CD4-positive, alpha-beta T cell (primary cell): ENCODE measurements at regions not wholly inside any gene's neighbourhood (a gene's known extent, or its start where the extent isn't known, plus 50 kb on each side); places are given as distances from the start of the nearest gene placed in this dataset.

Experiments
- ATAC-seq: fragments of 200-7000 bp; cut with Tn5 transposase; one replicate; pipeline ENCODE4 v1.10.0; 2022; ENCODE audit warnings: mild to moderate bottlenecking; ENCODE audit not compliant: poor library complexity
- CTCF ChIA-PET: fragments of 350-600 bp; sonication (Branson Sonifier 250); formaldehyde crosslinking; loops from one replicate; lab custom pipeline; 2021; ENCODE audit warnings: antibody characterized with exemption, inconsistent platforms; lab: Charles Lee
- POLR2A ChIA-PET: fragments of 350-600 bp; sonication (Branson Sonifier 250); formaldehyde crosslinking; loops from one replicate; lab custom pipeline; 2021; ENCODE audit warnings: antibody characterized with exemption, inconsistent platforms; lab: Charles Lee
- DNase-seq, 14 experiments: peaks; one replicate each; pipeline ENCODE4 v3.0.0-alpha.2; 2013 to 2020; ENCODE audit warnings: mixed read lengths in 2 of 14
- H3K27ac ChIP-seq, 2 donors: one replicate each; pipeline versions ENCODE4 v1.5.1 to v1.7.0; 2013; ENCODE audit warnings: low read length in 2 of 2, low read depth in 1 of 2, mild to moderate bottlenecking in 1 of 2
- H3K27me3 ChIP-seq, 2 experiments: 1 replicate in 1 of 2; 2 replicates in 1 of 2; pipeline versions ENCODE4 v1.6.1 to v1.7.0; 2013; ENCODE audit warnings: low read length in 2 of 2, control low read depth in 1 of 2, mild to moderate bottlenecking in 1 of 2, moderate library complexity in 1 of 2; ENCODE audit not compliant: insufficient read depth in 2 of 2, control insufficient read depth in 1 of 2
- H3K36me3 ChIP-seq: one replicate; pipeline ENCODE4 v1.6.1; 2013; ENCODE audit warnings: low read length, control low read depth; ENCODE audit not compliant: insufficient read depth
- H3K4me1 ChIP-seq: one replicate; pipeline ENCODE4 v1.6.1; 2013; ENCODE audit warnings: low read length, control low read depth; ENCODE audit not compliant: insufficient read depth
- H3K4me3 ChIP-seq: one replicate; pipeline ENCODE4 v1.5.1; 2013; ENCODE audit warnings: mild to moderate bottlenecking, low read length, moderate library complexity
- H3K9me3 ChIP-seq, 2 experiments: 1 replicate in 1 of 2; 2 replicates in 1 of 2; pipeline versions ENCODE4 v1.6.1 to v1.7.0; 2013; ENCODE audit warnings: low read length in 2 of 2, mild to moderate bottlenecking in 2 of 2, control low read depth in 1 of 2, moderate library complexity in 1 of 2; ENCODE audit not compliant: control insufficient read depth in 1 of 2, insufficient read depth in 1 of 2
- H3K27ac Mint-ChIP-seq: one replicate; pipeline ENCODE4 v1.8.0; 2020; ENCODE audit warnings: mixed read lengths
- H3K27me3 Mint-ChIP-seq: one replicate; pipeline ENCODE4 v1.8.0; 2021; ENCODE audit warnings: mixed read lengths
- H3K36me3 Mint-ChIP-seq: one replicate; pipeline ENCODE4 v1.8.0; 2021; ENCODE audit warnings: low read depth, mixed read lengths
- H3K4me1 Mint-ChIP-seq: one replicate; pipeline ENCODE4 v1.8.0; 2021; ENCODE audit warnings: low read depth, mixed read lengths
- H3K4me3 Mint-ChIP-seq: one replicate; pipeline ENCODE4 v1.8.0; 2020; ENCODE audit warnings: mild to moderate bottlenecking, mixed read lengths
- H3K9me3 Mint-ChIP-seq: one replicate; pipeline ENCODE4 v1.8.0; 2020; ENCODE audit warnings: mixed read lengths
- CTCF ChIP-seq: fragments of 200-600 bp; IDR thresholded peaks from one replicate; pipeline ENCODE4 v1.8.0; 2022; ENCODE audit warnings: antibody characterized with exemption, mild to moderate bottlenecking
- intact Hi-C, 2 experiments: fragments of 100-400 bp; cut with DNase I in 1 of 2; cut with micrococcal nuclease in 1 of 2; formaldehyde crosslinking; loops; one replicate each; pipeline versions ENCODE4 v1.15.1 to v1.9.0; 2023 to 2025; cut with DNase I, micrococcal nuclease

- ChIA-PET POLR2A (no interaction called here), CTCF (no interaction called here)
- ATAC-seq (no peak), DNase-seq (no peak)
- Mint-ChIP-seq H3K9me3 (no peaks in the 10 kb centered on the region), H3K4me1 (no peaks in the 10 kb centered on the region), H3K4me3 (no peak overlapping the region), H3K27ac (no peak overlapping the region), H3K36me3 (no peaks in the 10 kb centered on the region), H3K27me3 (no peaks in the 10 kb centered on the region)
- Histone ChIP-seq H3K36me3 (no peaks in the 10 kb centered on the region), H3K9me3 (no peaks in the 10 kb centered on the region), H3K4me1 (no peaks in the 10 kb centered on the region), H3K27ac (no peak overlapping the region), H3K27me3 (no peaks in the 10 kb centered on the region), H3K4me3 (no peak overlapping the region)
- TF ChIP-seq CTCF: no peak
- intact Hi-C loops: no loop called here
These were observed 522.5 kb downstream of the IQCM start for GRCh38 chr4:149293046-149293649.

GRCh38 chr4:149292425-149293007 lies 523.1 kb downstream of the IQCM start:
- intact Hi-C loops: no loop called here
- H3K4me3 ChIP-seq: no peak overlapping the region
- H3K9me3 Mint-ChIP-seq: no peaks in the 10 kb centered on the region
- no peaks in the 10 kb centered on the region for H3K9me3 ChIP-seq
- no peak overlapping the region for H3K4me3 Mint-ChIP-seq
- H3K4me1 Mint-ChIP-seq: no peaks in the 10 kb centered on the region
- no peaks in the 10 kb centered on the region for H3K36me3 ChIP-seq
- no peaks in the 10 kb centered on the region for H3K4me1 ChIP-seq
- DNase-seq (no peak), ATAC-seq (no peak)
- no peak overlapping the region for H3K27ac ChIP-seq
- H3K36me3 Mint-ChIP-seq: no peaks in the 10 kb centered on the region
- H3K27ac Mint-ChIP-seq: no peak overlapping the region
- ChIA-PET CTCF (no interaction called here), POLR2A (no interaction called here)
- H3K27me3 Mint-ChIP-seq: no peaks in the 10 kb centered on the region
- no peak for TF ChIP-seq CTCF
- no peaks in the 10 kb centered on the region for H3K27me3 ChIP-seq

GRCh38 chr4:149291463-149291862 lies 524.2 kb downstream of the IQCM start:
- no peak overlapping the region for H3K27ac ChIP-seq
- H3K4me1 ChIP-seq: no peaks in the 10 kb centered on the region
- Mint-ChIP-seq H3K27ac (no peak overlapping the region), H3K4me3 (no peak overlapping the region), H3K36me3 (no peaks in the 10 kb centered on the region), H3K4me1 (no peaks in the 10 kb centered on the region), H3K9me3 (no peaks in the 10 kb centered on the region), H3K27me3 (no peaks in the 10 kb centered on the region)
- ATAC-seq (no peak), DNase-seq (no peak)
- ChIA-PET POLR2A (no interaction called here), CTCF (no interaction called here)
- H3K4me3 ChIP-seq: no peak overlapping the region
- intact Hi-C loops: no loop called here
- no peaks in the 10 kb centered on the region for H3K27me3 ChIP-seq
- H3K36me3 ChIP-seq: no peaks in the 10 kb centered on the region
- H3K9me3 ChIP-seq: no peaks in the 10 kb centered on the region
- TF ChIP-seq CTCF: no peak
